GM21737 (cell line): ENCODE measurements at regions not wholly inside any gene's neighbourhood (a gene's known extent, or its start where the extent isn't known, plus 50 kb on each side); places are given as distances from the start of the nearest gene placed in this dataset.

ENCODE experiments used
- ATAC-seq: cut with Tn5 transposase; IDR thresholded peaks from one replicate; pipeline ENCODE4 v1.9.1; 2021; ENCODE audit warnings: mild to moderate bottlenecking, moderate library complexity; ENCODE audit not compliant: unreplicated experiment

GRCh38 chr16:62256406-62256805, 220.2 kb upstream of the CDH8 start:
- ATAC-seq = no peak

GRCh38 chr16:62254847-62255246, 218.6 kb upstream of the CDH8 start:
- no peak for ATAC-seq

GRCh38 chr16:62254372-62254771, 218.1 kb upstream of the CDH8 start:
- ATAC-seq = no peak

- ATAC-seq = no peak
Measured at GRCh38 chr16:62253966-62254365, 217.7 kb upstream of the CDH8 start.

GRCh38 chr16:62249069-62249468, 212.8 kb upstream of the CDH8 start:
- ATAC-seq = no peak

- ATAC-seq = no peak
Measured at GRCh38 chr16:62240722-62241121, 204.5 kb upstream of the CDH8 start.

GRCh38 chr16:62225675-62226074, 189.4 kb upstream of the CDH8 start:
- peak; percentile 74 for ATAC-seq

- no peak for ATAC-seq
Measured at GRCh38 chr16:62224646-62225209, 188.5 kb upstream of the CDH8 start.

- no peak for ATAC-seq
Measured at GRCh38 chr16:62216837-62217236, 180.6 kb upstream of the CDH8 start.

- no peak for ATAC-seq
Measured at GRCh38 chr16:62213763-62214162, 177.5 kb upstream of the CDH8 start.

- no peak for ATAC-seq
Measured at GRCh38 chr16:62208934-62209333, 172.7 kb upstream of the CDH8 start.

- no peak for ATAC-seq
Measured at GRCh38 chr16:62205459-62205858, 169.2 kb upstream of the CDH8 start.

GRCh38 chr16:62201911-62202310, 165.7 kb upstream of the CDH8 start:
- no peak for ATAC-seq

- ATAC-seq = no peak
Measured at GRCh38 chr16:62194828-62195227, 158.6 kb upstream of the CDH8 start.

- no peak for ATAC-seq
Measured at GRCh38 chr16:62190426-62190825, 154.2 kb upstream of the CDH8 start.

GRCh38 chr16:62177351-62178203, 141.3 kb upstream of the CDH8 start:
- ATAC-seq = no peak

- ATAC-seq = no peak
Measured at GRCh38 chr16:62170642-62171041, 134.4 kb upstream of the CDH8 start.

GRCh38 chr16:62167551-62167950, 131.3 kb upstream of the CDH8 start:
- ATAC-seq = no peak

GRCh38 chr16:62157544-62157943, 121.3 kb upstream of the CDH8 start:
- ATAC-seq = no peak

- no peak for ATAC-seq
Measured at GRCh38 chr16:62156971-62157370, 120.7 kb upstream of the CDH8 start.

- ATAC-seq = no peak
Measured at GRCh38 chr16:62149631-62150030, 113.4 kb upstream of the CDH8 start.

GRCh38 chr16:62137996-62138395, 101.8 kb upstream of the CDH8 start:
- ATAC-seq = no peak

- ATAC-seq = no peak
Measured at GRCh38 chr16:62135911-62136310, 99.7 kb upstream of the CDH8 start.
